CD4-positive, CD25-positive, alpha-beta regulatory T cell (primary cell): ENCODE measurements at regions not wholly inside any gene's neighbourhood (a gene's known extent, or its start where the extent isn't known, plus 50 kb on each side); places are given as distances from the start of the nearest gene placed in this dataset.
"Not testable (repeated sequence)": the region's sequence is repeated elsewhere in the genome, so short reads cannot be mapped to it uniquely, and the experiment has no call there.

Source experiments
- ATAC-seq, 2 donors: fragments of 150-1000 bp; cut with Tn5 transposase; one replicate each; pipeline ENCODE4 v1.10.0; 2021; ENCODE audit warnings: low read depth in 2 of 2, moderate number of reproducible peaks in 2 of 2, moderate library complexity in 1 of 2
- DNase-seq, 3 donors: peaks; one replicate each; pipeline versions ENCODE4 v3.0.0 to v3.0.0-alpha.2; 2012 to 2022; ENCODE audit warnings: mixed read lengths in 1 of 3
- H3K27ac ChIP-seq: one replicate; pipeline ENCODE4 v1.7.0; 2013; ENCODE audit warnings: mild to moderate bottlenecking, low read length; ENCODE audit not compliant: insufficient read depth, poor library complexity, severe bottlenecking
- H3K27me3 ChIP-seq: one replicate; pipeline ENCODE4 v1.7.0; 2013; ENCODE audit warnings: low read length; ENCODE audit not compliant: control insufficient read depth, insufficient read depth
- H3K36me3 ChIP-seq: one replicate; pipeline ENCODE4 v1.7.0; 2013; ENCODE audit warnings: mild to moderate bottlenecking, low read length, moderate library complexity; ENCODE audit not compliant: control insufficient read depth, insufficient read depth
- H3K4me1 ChIP-seq: 2 replicates; pipeline ENCODE4 v1.7.0; 2013; ENCODE audit warnings: mild to moderate bottlenecking, low read length; ENCODE audit not compliant: insufficient read depth, control insufficient read depth, poor library complexity, severe bottlenecking
- H3K4me3 ChIP-seq: one replicate; pipeline ENCODE4 v1.7.0; 2013; ENCODE audit warnings: low read depth, mild to moderate bottlenecking, low read length, moderate library complexity
- H3K9me3 ChIP-seq, 2 experiments: 1 replicate in 1 of 2; 2 replicates in 1 of 2; pipeline ENCODE4 v1.7.0; 2013; ENCODE audit warnings: low read length in 2 of 2, mild to moderate bottlenecking in 1 of 2, moderate library complexity in 1 of 2; ENCODE audit not compliant: control insufficient read depth in 2 of 2
- H3K27ac Mint-ChIP-seq, 3 donors: one replicate each; pipeline ENCODE4 v1.8.0; 2020 to 2022; ENCODE audit warnings: mild to moderate bottlenecking in 3 of 3, mixed read lengths in 3 of 3, moderate library complexity in 2 of 3
- H3K27me3 Mint-ChIP-seq: one replicate; pipeline ENCODE4 v1.8.0; 2022; ENCODE audit warnings: mild to moderate bottlenecking, mixed read lengths
- H3K36me3 Mint-ChIP-seq: one replicate; pipeline ENCODE4 v1.8.0; 2020; ENCODE audit warnings: mixed read lengths
- H3K4me1 Mint-ChIP-seq, 4 donors: one replicate each; pipeline ENCODE4 v1.8.0; 2020 to 2022; ENCODE audit warnings: mixed read lengths in 4 of 4, mild to moderate bottlenecking in 1 of 4
- H3K4me3 Mint-ChIP-seq, 4 donors: one replicate each; pipeline ENCODE4 v1.8.0; 2020 to 2022; ENCODE audit warnings: mild to moderate bottlenecking in 4 of 4, mixed read lengths in 4 of 4, moderate library complexity in 3 of 4
- H3K9me3 Mint-ChIP-seq, 7 donors: one replicate each; pipeline ENCODE4 v1.8.0; 2020 to 2022; ENCODE audit warnings: mixed read lengths in 7 of 7, mild to moderate bottlenecking in 3 of 7, moderate library complexity in 2 of 7

DNA sequence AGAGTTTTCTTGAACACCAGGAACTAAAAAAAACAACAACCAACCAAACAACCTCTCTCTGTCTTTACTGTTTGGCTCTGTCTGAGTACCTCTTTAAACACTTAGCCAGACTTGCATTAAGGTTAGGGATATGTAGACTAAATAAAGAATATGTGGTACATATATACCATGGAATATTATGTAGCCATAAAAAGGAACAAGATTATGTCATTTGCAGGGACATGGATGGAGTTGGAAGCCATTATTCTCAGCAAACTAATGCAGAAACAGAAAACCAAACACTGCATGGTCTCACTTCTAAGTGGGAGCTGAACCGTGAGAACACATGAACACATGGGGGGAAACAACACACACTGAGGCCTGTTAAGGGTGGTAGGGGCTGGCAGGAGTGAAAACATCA is 116.0 kb upstream of the ANTXRL start:
- peaks cover 15 to 17% of the 10 kb centered on the region in 2 experiments for H3K9me3 ChIP-seq
- ATAC-seq (no peak), DNase-seq (no peak)
- H3K9me3 Mint-ChIP-seq: peaks cover 0 to 12% (median 6%) of the 10 kb centered on the region in 7 donors
- H3K4me1 ChIP-seq: no peaks in the 10 kb centered on the region
- no peak overlapping the region for H3K27ac ChIP-seq
- H3K36me3 Mint-ChIP-seq: no peaks in the 10 kb centered on the region
- no peak overlapping the region for H3K4me3 ChIP-seq
- H3K36me3 ChIP-seq: no peaks in the 10 kb centered on the region
- H3K4me3 Mint-ChIP-seq: no peak overlapping the region
- no peaks in the 10 kb centered on the region for H3K27me3 Mint-ChIP-seq
- no peaks in the 10 kb centered on the region for H3K4me1 Mint-ChIP-seq
- no peaks in the 10 kb centered on the region for H3K27me3 ChIP-seq
- H3K27ac Mint-ChIP-seq: no peak overlapping the region

DNA sequence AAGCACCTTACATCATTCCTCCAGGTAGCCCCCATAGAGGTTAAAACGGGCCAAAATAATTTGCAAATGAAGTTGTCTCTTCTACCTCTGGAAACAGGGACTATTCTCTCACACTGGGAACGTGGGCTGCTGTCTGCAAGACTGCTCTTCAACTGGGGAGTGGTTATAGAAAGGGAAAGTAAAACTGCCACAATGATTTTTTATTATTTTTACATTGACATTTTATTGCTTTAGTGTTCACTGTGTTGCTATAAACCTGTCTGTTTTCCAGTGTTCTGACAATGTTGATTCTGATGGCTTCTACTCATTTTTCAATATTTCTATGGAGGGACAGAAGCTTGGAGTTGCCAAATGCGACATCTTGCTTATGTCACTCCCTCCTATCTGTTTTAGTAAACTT is 115.1 kb upstream of the ANTXRL start:
- H3K27ac ChIP-seq: no peak overlapping the region
- Mint-ChIP-seq H3K9me3 (peaks cover 0 to 12% (median 6%) of the 10 kb centered on the region in 7 donors), H3K4me1 (peaks cover 0 to 1% (median 0%) of the 10 kb centered on the region in 4 donors)

GRCh38 chr10:46175296-46175695 is 111.5 kb upstream of the ANTXRL start:
- H3K4me3 Mint-ChIP-seq: no peak overlapping the region
- H3K9me3 Mint-ChIP-seq: peaks cover 0 to 10% (median 6%) of the 10 kb centered on the region in 7 donors
- H3K36me3 Mint-ChIP-seq: no peaks in the 10 kb centered on the region
- H3K4me1 ChIP-seq: no peaks in the 10 kb centered on the region
- DNase-seq (no peak), ATAC-seq (no peak)
- H3K9me3 ChIP-seq: peaks cover 7 to 9% of the 10 kb centered on the region in 2 experiments
- H3K27ac Mint-ChIP-seq: no peak overlapping the region
- no peaks in the 10 kb centered on the region for H3K27me3 Mint-ChIP-seq
- H3K27me3 ChIP-seq: no peaks in the 10 kb centered on the region
- no peak overlapping the region for H3K27ac ChIP-seq
- peaks cover 0 to 5% (median 2%) of the 10 kb centered on the region in 4 donors for H3K4me1 Mint-ChIP-seq
- no peak overlapping the region for H3K4me3 ChIP-seq
- no peaks in the 10 kb centered on the region for H3K36me3 ChIP-seq

More for the DNA sequence above, 115.1 kb upstream of the ANTXRL start:
- ATAC-seq: no peak
- DNase-seq: no peak
- H3K4me3 Mint-ChIP-seq: no peak overlapping the region
- peaks cover 15 to 17% of the 10 kb centered on the region in 2 experiments for H3K9me3 ChIP-seq
- H3K27me3 ChIP-seq: no peaks in the 10 kb centered on the region
- no peak overlapping the region for H3K4me3 ChIP-seq
- no peak overlapping the region for H3K27ac Mint-ChIP-seq
- H3K4me1 ChIP-seq: no peaks in the 10 kb centered on the region
- H3K36me3 ChIP-seq: no peaks in the 10 kb centered on the region
- H3K27me3 Mint-ChIP-seq: no peaks in the 10 kb centered on the region
- H3K36me3 Mint-ChIP-seq: no peaks in the 10 kb centered on the region

DNA sequence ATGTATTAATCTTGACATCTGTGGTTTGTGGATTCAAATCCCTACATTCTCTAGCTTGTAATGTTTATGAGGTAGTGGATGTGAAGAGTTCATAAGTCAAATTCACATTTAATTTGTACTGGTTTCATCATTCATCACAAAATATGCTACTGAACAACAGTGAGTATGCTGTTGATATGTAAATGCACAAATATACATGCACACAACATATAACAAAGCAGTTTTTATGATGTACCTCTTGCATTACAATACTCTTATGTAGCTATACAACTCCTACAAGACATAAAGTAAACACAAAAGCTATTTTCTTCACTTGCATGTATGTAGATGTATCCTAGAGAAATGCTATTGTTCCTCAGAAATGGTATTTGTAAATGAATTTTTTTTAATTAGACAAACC is 111.0 kb upstream of the ANTXRL start:
- no peaks in the 10 kb centered on the region for H3K36me3 ChIP-seq
- peaks cover 0 to 6% (median 3%) of the 10 kb centered on the region in 7 donors for H3K9me3 Mint-ChIP-seq
- H3K4me1 ChIP-seq: no peaks in the 10 kb centered on the region
- H3K4me3 Mint-ChIP-seq: no peak overlapping the region
- DNase-seq (no peak), ATAC-seq (no peak)
- H3K27me3 Mint-ChIP-seq: no peaks in the 10 kb centered on the region
- no peak overlapping the region for H3K27ac Mint-ChIP-seq
- no peaks in the 10 kb centered on the region for H3K27me3 ChIP-seq
- no peaks in the 10 kb centered on the region for H3K36me3 Mint-ChIP-seq
- no peak overlapping the region for H3K27ac ChIP-seq
- H3K4me3 ChIP-seq: no peak overlapping the region
- H3K4me1 Mint-ChIP-seq: peaks cover 0 to 5% (median 2%) of the 10 kb centered on the region in 4 donors
- H3K9me3 ChIP-seq: peaks cover 2 to 4% of the 10 kb centered on the region in 2 experiments

DNA sequence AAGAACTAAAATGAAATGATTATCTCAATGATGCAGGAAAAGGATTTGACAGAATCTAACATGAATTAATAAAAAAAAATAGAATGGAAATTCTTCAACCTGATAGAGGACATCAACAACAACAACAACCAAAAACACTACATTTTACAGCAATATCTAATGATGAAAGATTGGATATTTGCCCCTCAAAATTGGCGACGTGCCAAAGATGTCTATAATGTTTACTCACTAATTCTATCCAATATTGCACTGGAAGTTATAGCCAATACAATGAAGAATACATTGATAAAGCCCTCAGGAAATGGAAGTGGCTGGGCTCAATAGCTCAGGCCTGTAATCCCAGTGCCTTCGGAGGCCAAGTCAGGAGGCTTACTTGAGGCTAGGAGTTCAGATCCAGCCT is 99.4 kb upstream of the ANTXRL start:
- H3K27me3 Mint-ChIP-seq, H3K9me3 ChIP-seq, H3K27me3 ChIP-seq, H3K4me1 Mint-ChIP-seq, H3K27ac Mint-ChIP-seq, ATAC-seq, H3K27ac ChIP-seq, H3K9me3 Mint-ChIP-seq, H3K4me3 Mint-ChIP-seq, H3K4me3 ChIP-seq, H3K4me1 ChIP-seq, DNase-seq: not testable (repeated sequence)
- H3K36me3 ChIP-seq: peaks cover 14% of the 10 kb centered on the region
- H3K36me3 Mint-ChIP-seq: peaks cover 27% of the 10 kb centered on the region

- peaks cover 4 to 22% (median 12%) of the 10 kb centered on the region in 4 donors for H3K4me1 Mint-ChIP-seq
- Histone ChIP-seq H3K4me3 (no peak overlapping the region), H3K27ac (no peak overlapping the region), H3K9me3 (no peaks in the 10 kb centered on the region), H3K36me3 (peaks cover 8% of the 10 kb centered on the region), H3K4me1 (no peaks in the 10 kb centered on the region), H3K27me3 (no peaks in the 10 kb centered on the region)
- peaks cover 30% of the 10 kb centered on the region for H3K36me3 Mint-ChIP-seq
- H3K27ac Mint-ChIP-seq: no peak overlapping the region
- no peaks in the 10 kb centered on the region for H3K27me3 Mint-ChIP-seq
- ATAC-seq (no peak), DNase-seq (no peak)
- peaks cover 0 to 3% (median 0%) of the 10 kb centered on the region in 7 donors for H3K9me3 Mint-ChIP-seq
- no peak overlapping the region for H3K4me3 Mint-ChIP-seq
Observed at GRCh38 chr10:46197050-46197449, 89.7 kb upstream of the ANTXRL start.

- no peak overlapping the region for H3K4me3 Mint-ChIP-seq
- H3K4me1 ChIP-seq: no peaks in the 10 kb centered on the region
- no peak overlapping the region for H3K27ac ChIP-seq
- H3K9me3 ChIP-seq: no peaks in the 10 kb centered on the region
- H3K27me3 ChIP-seq: no peaks in the 10 kb centered on the region
- H3K4me1 Mint-ChIP-seq: peaks cover 11 to 29% (median 17%) of the 10 kb centered on the region in 4 donors
- H3K36me3 ChIP-seq: peaks cover 8% of the 10 kb centered on the region
- ATAC-seq (no peak), DNase-seq (no peak)
- peak overlapping the region in 1 of 3 donors; percentile 1 for H3K27ac Mint-ChIP-seq
- H3K36me3 Mint-ChIP-seq: peaks cover 29% of the 10 kb centered on the region
- peaks cover 0 to 3% (median 0%) of the 10 kb centered on the region in 7 donors for H3K9me3 Mint-ChIP-seq
- H3K27me3 Mint-ChIP-seq: no peaks in the 10 kb centered on the region
- H3K4me3 ChIP-seq: no peak overlapping the region
Observed at GRCh38 chr10:46198516-46198915, 88.3 kb upstream of the ANTXRL start.

DNA sequence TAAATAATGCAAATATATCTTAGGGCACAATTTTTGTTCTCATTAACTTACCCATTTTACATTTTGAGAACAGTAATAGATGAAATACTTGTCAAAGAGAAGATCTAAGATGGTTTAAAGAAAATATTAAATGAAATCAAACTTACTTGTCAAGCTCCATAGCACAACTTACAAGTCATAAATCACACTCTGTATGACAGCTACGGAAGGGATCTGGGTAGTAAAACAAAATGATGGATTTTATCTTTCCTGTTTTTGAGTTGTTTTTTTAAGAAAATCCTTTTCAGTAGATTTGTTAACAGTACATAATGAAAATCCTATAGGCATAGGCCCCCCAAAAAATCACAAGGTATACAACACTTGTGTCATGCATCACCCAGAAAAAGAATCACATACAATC is 84.4 kb upstream of the ANTXRL start:
- H3K36me3 Mint-ChIP-seq: peaks cover 11% of the 10 kb centered on the region
- not testable (repeated sequence) for H3K27ac ChIP-seq, H3K27me3 ChIP-seq, H3K4me3 Mint-ChIP-seq, H3K36me3 ChIP-seq, H3K27ac Mint-ChIP-seq, H3K4me3 ChIP-seq, ATAC-seq, DNase-seq, H3K27me3 Mint-ChIP-seq, H3K9me3 ChIP-seq, H3K4me1 ChIP-seq, H3K9me3 Mint-ChIP-seq
- peaks cover 8 to 27% (median 12%) of the 10 kb centered on the region in 4 donors for H3K4me1 Mint-ChIP-seq
